GM19239 (cell line): ENCODE measurements at regions not wholly inside any gene's neighbourhood (a gene's known extent, or its start where the extent isn't known, plus 50 kb on each side); places are given as distances from the start of the nearest gene placed in this dataset.
A peak's percentile ranks its signal among the peaks of the same experiment; 100 is the strongest.

Source experiments
- DNase-seq: peaks from one replicate; pipeline ENCODE4 v3.0.0; 2011; ENCODE audit warnings: low spot score; ENCODE audit not compliant: insufficient read length
- FAIRE-seq: peaks from 2 replicates; lab custom pipeline; 2011; peaks lifted over from hg19 to GRCh38; lab: Jason Lieb, UNC

GRCh38 chr2:125450092-125450491 is 1205.9 kb upstream of the GYPC start:
- DNase-seq: no peak
- FAIRE-seq: no peak

GRCh38 chr2:125455110-125455509 is 1200.8 kb upstream of the GYPC start:
- DNase-seq (no peak), FAIRE-seq (no peak)

- DNase-seq (no peak), FAIRE-seq (no peak)
These were observed 1199.1 kb upstream of the GYPC start for GRCh38 chr2:125456693-125457363.

- peak; percentile 18 for DNase-seq
- no peak for FAIRE-seq
These were observed 1184.0 kb upstream of the GYPC start for GRCh38 chr2:125471963-125472362.

GRCh38 chr2:125479143-125479636 is 1176.8 kb upstream of the GYPC start:
- FAIRE-seq (no peak), DNase-seq (no peak)

GRCh38 chr2:125490308-125490707 is 1165.7 kb upstream of the GYPC start:
- FAIRE-seq: no peak

GRCh38 chr2:125491663-125492062 is 1164.3 kb upstream of the GYPC start:
- no peak for FAIRE-seq

More at GRCh38 chr2:125490308-125490707, 1165.7 kb upstream of the GYPC start:
- DNase-seq: no peak

GRCh38 chr2:125512313-125512712 is 1143.6 kb upstream of the GYPC start:
- FAIRE-seq: no peak
- DNase-seq: no peak

More at GRCh38 chr2:125491663-125492062, 1164.3 kb upstream of the GYPC start:
- DNase-seq: no peak

GRCh38 chr2:125516496-125517109 is 1139.4 kb upstream of the GYPC start:
- no peak for FAIRE-seq
- DNase-seq: no peak

GRCh38 chr2:125526093-125526492 is 1129.9 kb upstream of the GYPC start:
- no peak for DNase-seq
- FAIRE-seq: no peak

GRCh38 chr2:125535089-125535488 is 1120.9 kb upstream of the GYPC start:
- no peak for FAIRE-seq
- DNase-seq: no peak

GRCh38 chr2:125543968-125544514 is 1111.9 kb upstream of the GYPC start:
- DNase-seq (no peak), FAIRE-seq (no peak)

- FAIRE-seq (no peak), DNase-seq (no peak)
These were observed 1102.2 kb upstream of the GYPC start for GRCh38 chr2:125553768-125554167.

- DNase-seq (no peak), FAIRE-seq (no peak)
These were observed 1101.0 kb upstream of the GYPC start for GRCh38 chr2:125554956-125555355.

GRCh38 chr2:125559186-125559585 is 1096.8 kb upstream of the GYPC start:
- DNase-seq: no peak
- no peak for FAIRE-seq

- FAIRE-seq (no peak), DNase-seq (no peak)
These were observed 1095.1 kb upstream of the GYPC start for GRCh38 chr2:125560855-125561254.

GRCh38 chr2:125561302-125561701 is 1094.7 kb upstream of the GYPC start:
- DNase-seq: no peak
- no peak for FAIRE-seq

- FAIRE-seq: no peak
These were observed 1093.0 kb upstream of the GYPC start for GRCh38 chr2:125562924-125563323.

GRCh38 chr2:125564471-125564870 is 1091.5 kb upstream of the GYPC start:
- FAIRE-seq: no peak
- DNase-seq: no peak

More at GRCh38 chr2:125562924-125563323, 1093.0 kb upstream of the GYPC start:
- no peak for DNase-seq

- FAIRE-seq (no peak), DNase-seq (no peak)
These were observed 1089.5 kb upstream of the GYPC start for GRCh38 chr2:125566422-125566821.

GRCh38 chr2:125567100-125567499 is 1088.9 kb upstream of the GYPC start:
- FAIRE-seq (no peak), DNase-seq (no peak)
